HL-60 (cell line): ENCODE measurements at regions not wholly inside any gene's neighbourhood (a gene's known extent, or its start where the extent isn't known, plus 50 kb on each side); places are given as distances from the start of the nearest gene placed in this dataset.

Source experiments
- DNase-seq, 2 experiments: peaks; one replicate each; pipeline ENCODE4 v3.0.0-alpha.2; 2010 to 2020; ENCODE audit warnings: low read depth in 1 of 2, low spot score in 1 of 2
- H3K27ac ChIP-seq: fragments of 250-450 bp; sonication (Bioruptor Pico); replicated peaks from 2 replicates; pipeline ENCODE4 v1.5.1; 2020; ENCODE audit warnings: mild to moderate bottlenecking, moderate library complexity
- H3K27me3 ChIP-seq: fragments of 250-450 bp; sonication (Bioruptor Pico); 2 replicates; pipeline ENCODE4 v1.5.1; 2021; ENCODE audit warnings: mild to moderate bottlenecking, moderate library complexity; ENCODE audit not compliant: insufficient read depth, poor library complexity, severe bottlenecking
- H3K4me3 ChIP-seq: replicated peaks from 2 replicates; pipeline ENCODE4 v1.5.1; 2011; ENCODE audit warnings: mild to moderate bottlenecking, control low read depth, low read length; ENCODE audit not compliant: insufficient read depth
- CTCF ChIP-seq: IDR thresholded peaks from one replicate; pipeline ENCODE4 v1.5.1; 2011; ENCODE audit warnings: low read length, control low read depth, inconsistent platforms; ENCODE audit not compliant: insufficient read depth
- GABPA ChIP-seq: IDR thresholded peaks from 2 replicates; pipeline ENCODE4 v1.6.1; 2012; ENCODE audit warnings: low read depth
- POLR2AphosphoS5 ChIP-seq: IDR thresholded peaks from 2 replicates; pipeline ENCODE4 v1.6.1; 2012; ENCODE audit warnings: low read depth
- REST ChIP-seq: IDR thresholded peaks from 2 replicates; pipeline ENCODE4 v1.6.1; 2012; ENCODE audit warnings: low read depth; ENCODE audit not compliant: insufficient replicate concordance
- SPI1 ChIP-seq: IDR thresholded peaks from 2 replicates; pipeline ENCODE4 v1.6.1; 2012; ENCODE audit warnings: low read depth, mild to moderate bottlenecking, borderline replicate concordance

- H3K27me3 ChIP-seq = no peaks in the 10 kb centered on the region
- no peak overlapping the region for H3K4me3 ChIP-seq
- no peak for DNase-seq
- TF ChIP-seq REST (no peak), CTCF (no peak), GABPA (no peak), POLR2AphosphoS5 (no peak), SPI1 (no peak)
- no peak overlapping the region for H3K27ac ChIP-seq
These were observed 243.9 kb upstream of the ZRANB2 start for GRCh38 chr1:71324671-71325267.

- Histone ChIP-seq H3K27me3 (no peaks in the 10 kb centered on the region), H3K4me3 (no peak overlapping the region), H3K27ac (no peak overlapping the region)
- TF ChIP-seq POLR2AphosphoS5 = no peak
- TF ChIP-seq SPI1 = no peak
- TF ChIP-seq REST = no peak
- TF ChIP-seq GABPA = no peak
- TF ChIP-seq CTCF = no peak
- DNase-seq = no peak
These were observed 231.7 kb upstream of the ZRANB2 start for GRCh38 chr1:71312545-71312944.

- no peaks in the 10 kb centered on the region for H3K27me3 ChIP-seq
- TF ChIP-seq GABPA = no peak
- no peak for TF ChIP-seq POLR2AphosphoS5
- no peak overlapping the region for H3K27ac ChIP-seq
- DNase-seq = no peak
- H3K4me3 ChIP-seq = no peak overlapping the region
These were observed 230.5 kb upstream of the ZRANB2 start for GRCh38 chr1:71311376-71311775.

GRCh38 chr1:71307451-71307850 is 226.6 kb upstream of the ZRANB2 start:
- Histone ChIP-seq H3K4me3 (no peak overlapping the region), H3K27ac (no peak overlapping the region), H3K27me3 (no peaks in the 10 kb centered on the region)
- DNase-seq = peak; percentile 35 to 48
- TF ChIP-seq GABPA = peak; percentile 48; the same call in 1 of the 2 replicates
- no peak for TF ChIP-seq SPI1
- TF ChIP-seq REST = no peak
- TF ChIP-seq POLR2AphosphoS5 = 0 out of 2 replicates have a peak, but pooled peaks have one; percentile 25
- TF ChIP-seq CTCF = no peak
